Ascending aorta (tissue), 2 donors: ENCODE measurements at regions not wholly inside any gene's neighbourhood (a gene's known extent, or its start where the extent isn't known, plus 50 kb on each side); places are given as distances from the start of the nearest gene placed in this dataset.

ENCODE experiments used
- DNase-seq, 2 donors: peaks; one replicate each; pipeline ENCODE4 v3.0.0-alpha.2; 2019; ENCODE audit warnings: low spot score in 2 of 2
- H3K27ac ChIP-seq, 2 donors: fragments of 200-600 bp; sonication (generic); one replicate each; pipeline ENCODE4 v1.5.1; 2016 to 2017; ENCODE audit warnings: mild to moderate bottlenecking in 1 of 2
- H3K27me3 ChIP-seq: fragments of 200-600 bp; sonication (generic); one replicate; pipeline ENCODE4 v1.5.1; 2017
- H3K36me3 ChIP-seq, 2 donors: fragments of 200-600 bp; sonication (generic); one replicate each; pipeline ENCODE4 v1.5.1; 2016
- H3K4me1 ChIP-seq, 2 donors: fragments of 200-600 bp; sonication (generic); one replicate each; pipeline ENCODE4 v1.5.1; 2016 to 2017; ENCODE audit warnings: mild to moderate bottlenecking in 1 of 2
- H3K4me3 ChIP-seq, 2 donors: fragments of 200-600 bp; sonication (generic); one replicate each; pipeline ENCODE4 v1.5.1; 2016 to 2017; ENCODE audit warnings: mild to moderate bottlenecking in 1 of 2
- H3K9me3 ChIP-seq, 2 donors: fragments of 200-600 bp; sonication (generic); one replicate each; pipeline ENCODE4 v1.5.1; 2016
- CTCF ChIP-seq, 3 experiments: fragments of 200-600 bp in 2 of 3; fragments of 450-650 bp in 1 of 3; sonication (generic) in 2 of 3; IDR thresholded peaks; one replicate each; pipeline ENCODE4 v1.5.1; 2016 to 2019; ENCODE audit warnings: antibody characterized with exemption in 3 of 3, mild to moderate bottlenecking in 1 of 3, moderate library complexity in 1 of 3
- intact Hi-C: fragments of 100-400 bp; cut with DNase I; formaldehyde crosslinking; loops from one replicate; pipeline ENCODE4 v1.15.1; 2023

- H3K4me3 ChIP-seq, result no peak overlapping the region
- DNase-seq, result no peak
- H3K27me3 ChIP-seq, result no peaks in the 10 kb centered on the region
- intact Hi-C loops, result no loop called here
- TF ChIP-seq CTCF (IDR thresholded peaks at IDR 0.05), result no peak
- H3K9me3 ChIP-seq, result no peaks in the 10 kb centered on the region
- H3K27ac ChIP-seq, result no peak overlapping the region
- H3K36me3 ChIP-seq, result no peaks in the 10 kb centered on the region
- H3K4me1 ChIP-seq, result no peaks in the 10 kb centered on the region
Observed at GRCh38 chr18:77944533-77944932, 694.9 kb downstream of the GALR1 start.

GRCh38 chr18:77948567-77948966 lies 698.9 kb downstream of the GALR1 start:
- TF ChIP-seq CTCF (IDR thresholded peaks at IDR 0.05), result no peak
- intact Hi-C loops, result no loop called here
- no peaks in the 10 kb centered on the region for H3K36me3 ChIP-seq

GRCh38 chr18:77949355-77949973 lies 699.8 kb downstream of the GALR1 start:
- H3K4me1 ChIP-seq, result no peaks in the 10 kb centered on the region
- DNase-seq, result no peak
- no peaks in the 10 kb centered on the region for H3K27me3 ChIP-seq
- intact Hi-C loops, result no loop called here
- no peaks in the 10 kb centered on the region for H3K36me3 ChIP-seq
- no peak for TF ChIP-seq CTCF (IDR thresholded peaks at IDR 0.05)
- no peak overlapping the region for H3K27ac ChIP-seq
- no peak overlapping the region for H3K4me3 ChIP-seq
- H3K9me3 ChIP-seq, result no peaks in the 10 kb centered on the region

More at GRCh38 chr18:77948567-77948966, 698.9 kb downstream of the GALR1 start:
- Histone ChIP-seq H3K27ac (no peak overlapping the region), H3K4me3 (no peak overlapping the region), H3K9me3 (no peaks in the 10 kb centered on the region), H3K27me3 (no peaks in the 10 kb centered on the region), H3K4me1 (no peaks in the 10 kb centered on the region)
- no peak for DNase-seq

- no peaks in the 10 kb centered on the region for H3K9me3 ChIP-seq
- intact Hi-C loops, result no loop called here
- H3K27ac ChIP-seq, result no peak overlapping the region
- no peaks in the 10 kb centered on the region for H3K27me3 ChIP-seq
- DNase-seq, result no peak
- H3K4me3 ChIP-seq, result no peak overlapping the region
- H3K4me1 ChIP-seq, result no peaks in the 10 kb centered on the region
- no peaks in the 10 kb centered on the region for H3K36me3 ChIP-seq
- TF ChIP-seq CTCF (IDR thresholded peaks at IDR 0.05), result no peak
Observed at GRCh38 chr18:77959248-77959647, 709.6 kb downstream of the GALR1 start.

- H3K36me3 ChIP-seq, result no peaks in the 10 kb centered on the region
- H3K9me3 ChIP-seq, result no peaks in the 10 kb centered on the region
- DNase-seq, result no peak
- no peak for TF ChIP-seq CTCF (IDR thresholded peaks at IDR 0.05)
- no peak overlapping the region for H3K27ac ChIP-seq
- no peaks in the 10 kb centered on the region for H3K4me1 ChIP-seq
- intact Hi-C loops, result no loop called here
- no peak overlapping the region for H3K4me3 ChIP-seq
- H3K27me3 ChIP-seq, result no peaks in the 10 kb centered on the region
Observed at GRCh38 chr18:77960791-77961410, 711.3 kb downstream of the GALR1 start.
